ENCODE measurements at regions not wholly inside any gene's neighbourhood (a gene's known extent, or its start where the extent isn't known, plus 50 kb on each side); places are given as distances from the start of the nearest gene placed in this dataset.

DNA sequence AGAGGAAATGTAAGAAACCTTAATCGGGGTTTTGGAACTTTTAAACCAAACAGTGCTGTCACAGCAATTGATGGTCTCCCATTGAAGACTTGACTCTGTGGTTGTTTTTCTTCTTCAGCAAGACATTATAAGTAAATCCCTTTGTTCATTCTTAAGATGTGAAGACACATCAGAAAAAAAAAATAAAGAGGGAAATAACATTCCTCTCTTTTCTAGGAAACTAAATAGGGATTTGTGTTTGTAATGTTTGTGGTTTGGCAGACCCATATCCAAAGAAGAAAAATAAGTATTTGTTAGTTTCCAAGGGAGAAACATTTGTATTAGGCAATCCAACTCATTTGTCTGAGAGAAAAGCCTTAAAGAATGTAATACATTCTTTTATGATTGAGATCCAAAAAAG lies 359.9 kb downstream of the DSC3 start:
- no peak for TF ChIP-seq MAX (IDR thresholded peaks at IDR 0.05)
- TF ChIP-seq, protein P1, sequence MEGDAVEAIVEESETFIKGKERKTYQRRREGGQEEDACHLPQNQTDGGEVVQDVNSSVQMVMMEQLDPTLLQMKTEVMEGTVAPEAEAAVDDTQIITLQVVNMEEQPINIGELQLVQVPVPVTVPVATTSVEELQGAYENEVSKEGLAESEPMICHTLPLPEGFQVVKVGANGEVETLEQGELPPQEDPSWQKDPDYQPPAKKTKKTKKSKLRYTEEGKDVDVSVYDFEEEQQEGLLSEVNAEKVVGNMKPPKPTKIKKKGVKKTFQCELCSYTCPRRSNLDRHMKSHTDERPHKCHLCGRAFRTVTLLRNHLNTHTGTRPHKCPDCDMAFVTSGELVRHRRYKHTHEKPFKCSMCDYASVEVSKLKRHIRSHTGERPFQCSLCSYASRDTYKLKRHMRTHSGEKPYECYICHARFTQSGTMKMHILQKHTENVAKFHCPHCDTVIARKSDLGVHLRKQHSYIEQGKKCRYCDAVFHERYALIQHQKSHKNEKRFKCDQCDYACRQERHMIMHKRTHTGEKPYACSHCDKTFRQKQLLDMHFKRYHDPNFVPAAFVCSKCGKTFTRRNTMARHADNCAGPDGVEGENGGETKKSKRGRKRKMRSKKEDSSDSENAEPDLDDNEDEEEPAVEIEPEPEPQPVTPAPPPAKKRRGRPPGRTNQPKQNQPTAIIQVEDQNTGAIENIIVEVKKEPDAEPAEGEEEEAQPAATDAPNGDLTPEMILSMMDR (IDR thresholded peaks at IDR 0.05): no peak
- TF ChIP-seq, protein P2, sequence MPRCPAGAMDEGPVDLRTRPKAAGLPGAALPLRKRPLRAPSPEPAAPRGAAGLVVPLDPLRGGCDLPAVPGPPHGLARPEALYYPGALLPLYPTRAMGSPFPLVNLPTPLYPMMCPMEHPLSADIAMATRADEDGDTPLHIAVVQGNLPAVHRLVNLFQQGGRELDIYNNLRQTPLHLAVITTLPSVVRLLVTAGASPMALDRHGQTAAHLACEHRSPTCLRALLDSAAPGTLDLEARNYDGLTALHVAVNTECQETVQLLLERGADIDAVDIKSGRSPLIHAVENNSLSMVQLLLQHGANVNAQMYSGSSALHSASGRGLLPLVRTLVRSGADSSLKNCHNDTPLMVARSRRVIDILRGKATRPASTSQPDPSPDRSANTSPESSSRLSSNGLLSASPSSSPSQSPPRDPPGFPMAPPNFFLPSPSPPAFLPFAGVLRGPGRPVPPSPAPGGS (IDR thresholded peaks at IDR 0.05): no peak
